T-helper 1 cell treated with Interleukin-12 subunit alpha and Interleukin-12 subunit beta and Interleukin-4 antibody, amounts not matched to agents 30 μg/mL and 1 μg/mL, for 36 hours (primary cell): ENCODE measurements at regions not wholly inside any gene's neighbourhood (a gene's known extent, or its start where the extent isn't known, plus 50 kb on each side); places are given as distances from the start of the nearest gene placed in this dataset.

ENCODE experiments used
- H3K27ac Mint-ChIP-seq: one replicate; pipeline ENCODE4 v1.8.0; 2021; ENCODE audit warnings: mild to moderate bottlenecking, mixed read lengths
- H3K27me3 Mint-ChIP-seq: one replicate; pipeline ENCODE4 v1.8.0; 2021; ENCODE audit warnings: low read depth, mixed read lengths
- H3K36me3 Mint-ChIP-seq: one replicate; pipeline ENCODE4 v1.8.0; 2021; ENCODE audit warnings: low read depth, mixed read lengths
- H3K4me1 Mint-ChIP-seq: one replicate; pipeline ENCODE4 v1.8.0; 2021; ENCODE audit warnings: low read depth, mixed read lengths
- H3K4me3 Mint-ChIP-seq: one replicate; pipeline ENCODE4 v1.8.0; 2021; ENCODE audit warnings: mild to moderate bottlenecking, moderate library complexity, mixed read lengths
- H3K9me3 Mint-ChIP-seq: one replicate; pipeline ENCODE4 v1.8.0; 2021; ENCODE audit warnings: mixed read lengths

DNA sequence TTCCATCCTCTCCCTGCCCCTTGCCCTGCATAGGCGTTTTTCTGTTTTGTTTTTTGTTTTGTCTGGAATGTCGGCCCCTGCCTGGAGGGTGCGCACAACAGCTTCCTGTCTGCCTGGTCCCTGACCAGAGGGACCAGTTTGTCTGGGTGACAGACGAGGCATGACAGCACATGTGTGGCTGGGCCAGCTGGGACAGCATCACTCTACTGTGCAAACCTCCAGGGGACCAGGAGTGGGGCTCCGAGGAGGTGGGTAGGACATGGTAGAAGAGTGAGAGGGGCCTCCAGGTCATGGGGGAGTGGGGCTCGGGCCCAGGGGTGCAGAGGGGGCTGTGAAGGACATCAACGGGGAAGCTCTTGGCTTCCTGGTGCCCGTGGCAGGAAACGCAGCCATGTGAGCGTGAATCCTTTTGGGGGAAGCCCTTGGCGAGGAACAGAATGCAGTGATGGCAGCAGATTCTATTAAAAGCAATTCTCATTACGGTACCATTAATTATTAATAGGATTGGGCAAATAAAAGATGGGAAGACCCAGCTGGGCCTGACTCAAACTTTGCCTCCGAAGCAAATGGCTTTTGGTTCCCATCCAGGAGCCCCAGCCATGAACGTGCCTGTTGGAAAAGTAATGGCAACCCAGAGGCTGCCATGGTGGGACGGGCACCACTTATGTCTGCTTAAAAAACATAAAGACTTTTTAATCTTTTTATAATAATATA lies 184.4 kb upstream of the IER5L start:
- no peak overlapping the region for H3K27ac Mint-ChIP-seq
- H3K36me3 Mint-ChIP-seq: no peaks in the 10 kb centered on the region
- H3K4me3 Mint-ChIP-seq: no peak overlapping the region
- no peaks in the 10 kb centered on the region for H3K4me1 Mint-ChIP-seq
- no peaks in the 10 kb centered on the region for H3K9me3 Mint-ChIP-seq
- H3K27me3 Mint-ChIP-seq: peaks cover 6% of the 10 kb centered on the region

DNA sequence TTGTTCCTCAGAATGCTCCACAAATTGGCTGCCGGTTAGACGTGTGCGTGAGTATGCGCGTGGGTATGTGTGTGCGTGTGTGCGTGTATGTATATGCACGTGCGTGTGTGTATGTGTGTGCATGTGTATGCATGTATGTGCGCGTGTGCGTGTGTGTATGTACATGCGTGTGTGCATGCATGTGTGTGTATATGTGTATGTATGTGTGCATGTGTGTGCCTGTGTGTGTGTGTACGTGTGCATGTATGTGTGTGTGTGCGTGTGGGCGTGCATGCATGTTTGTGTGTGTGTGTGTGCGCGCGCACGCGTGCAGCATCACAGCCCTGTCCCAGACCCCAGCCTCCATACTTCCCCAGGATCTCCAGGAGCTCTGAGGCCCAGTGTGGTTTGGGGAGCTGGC lies 183.1 kb upstream of the IER5L start:
- H3K27me3 Mint-ChIP-seq: peaks cover 6% of the 10 kb centered on the region
- H3K36me3 Mint-ChIP-seq: no peaks in the 10 kb centered on the region
- no peak overlapping the region for H3K4me3 Mint-ChIP-seq
- no peak overlapping the region for H3K27ac Mint-ChIP-seq
- H3K4me1 Mint-ChIP-seq: no peaks in the 10 kb centered on the region
- no peaks in the 10 kb centered on the region for H3K9me3 Mint-ChIP-seq

DNA sequence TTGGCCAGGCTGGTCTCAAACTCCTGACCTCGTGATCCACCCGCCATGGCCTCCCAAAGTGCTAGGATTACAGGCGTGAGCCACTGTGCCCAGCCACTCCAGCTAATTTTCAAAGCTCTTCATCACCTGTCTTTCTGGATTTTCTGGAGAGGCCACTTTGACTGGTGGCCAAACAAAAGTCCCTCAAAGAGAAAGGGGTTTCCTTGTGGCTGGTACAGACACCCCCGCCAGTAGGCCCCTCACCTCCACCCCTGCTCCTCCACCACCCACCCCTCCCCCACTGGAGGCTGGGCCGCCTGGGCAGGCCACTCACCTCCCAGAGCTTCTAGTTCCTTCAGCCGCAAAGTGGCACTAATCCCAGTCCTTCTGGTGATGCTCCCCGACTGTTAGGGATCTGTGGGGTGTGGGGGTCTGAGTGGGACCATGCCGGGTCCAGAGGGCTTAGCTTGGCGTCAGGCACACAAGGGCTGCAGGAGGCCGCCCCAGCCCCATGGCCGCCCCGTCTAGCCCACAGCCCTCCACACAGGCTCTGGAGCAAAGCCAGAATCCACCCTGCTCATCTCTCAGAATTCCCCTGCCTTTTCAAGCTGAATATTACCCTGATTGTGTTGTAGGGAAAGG lies 182.0 kb upstream of the IER5L start:
- Mint-ChIP-seq H3K4me3 (no peak overlapping the region), H3K9me3 (peaks cover 8% of the 10 kb centered on the region), H3K4me1 (no peaks in the 10 kb centered on the region), H3K36me3 (no peaks in the 10 kb centered on the region), H3K27me3 (peaks cover 5% of the 10 kb centered on the region), H3K27ac (no peak overlapping the region)

DNA sequence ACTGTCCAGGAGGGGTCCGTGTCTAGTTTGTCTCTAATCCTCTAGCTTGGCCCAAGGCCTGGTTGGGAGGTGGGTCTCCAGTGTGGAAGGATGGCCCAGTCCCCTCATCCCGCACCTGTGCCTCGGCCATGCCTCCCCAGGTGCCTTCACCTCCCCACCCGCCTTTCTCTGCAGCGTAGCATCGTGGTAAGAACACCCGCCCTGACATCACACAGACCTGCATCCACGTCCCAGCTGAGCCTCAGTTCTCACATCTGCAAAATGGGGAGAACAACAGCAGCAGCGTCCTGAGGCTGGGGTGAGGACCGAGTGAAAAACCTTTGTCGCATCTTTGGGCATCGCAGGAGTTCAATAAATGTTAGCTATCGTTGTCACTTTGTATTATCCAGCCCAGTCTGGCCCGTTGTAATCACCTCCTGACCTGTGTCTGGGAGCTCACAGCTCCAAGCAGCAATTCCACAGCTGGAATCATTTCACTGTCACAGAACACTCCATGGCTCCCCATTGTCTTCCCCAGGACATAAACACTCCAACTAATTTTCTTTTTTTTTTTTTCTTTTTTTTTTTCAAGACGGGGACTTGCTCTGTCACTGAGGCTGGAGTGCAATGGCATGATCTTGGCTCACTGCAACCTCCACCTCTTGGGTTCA lies 181.2 kb upstream of the IER5L start:
- no peaks in the 10 kb centered on the region for H3K36me3 Mint-ChIP-seq
- H3K4me1 Mint-ChIP-seq: no peaks in the 10 kb centered on the region
- H3K27ac Mint-ChIP-seq: no peak overlapping the region
- H3K27me3 Mint-ChIP-seq: no peaks in the 10 kb centered on the region
- H3K4me3 Mint-ChIP-seq: no peak overlapping the region
- H3K9me3 Mint-ChIP-seq: peaks cover 8% of the 10 kb centered on the region

DNA sequence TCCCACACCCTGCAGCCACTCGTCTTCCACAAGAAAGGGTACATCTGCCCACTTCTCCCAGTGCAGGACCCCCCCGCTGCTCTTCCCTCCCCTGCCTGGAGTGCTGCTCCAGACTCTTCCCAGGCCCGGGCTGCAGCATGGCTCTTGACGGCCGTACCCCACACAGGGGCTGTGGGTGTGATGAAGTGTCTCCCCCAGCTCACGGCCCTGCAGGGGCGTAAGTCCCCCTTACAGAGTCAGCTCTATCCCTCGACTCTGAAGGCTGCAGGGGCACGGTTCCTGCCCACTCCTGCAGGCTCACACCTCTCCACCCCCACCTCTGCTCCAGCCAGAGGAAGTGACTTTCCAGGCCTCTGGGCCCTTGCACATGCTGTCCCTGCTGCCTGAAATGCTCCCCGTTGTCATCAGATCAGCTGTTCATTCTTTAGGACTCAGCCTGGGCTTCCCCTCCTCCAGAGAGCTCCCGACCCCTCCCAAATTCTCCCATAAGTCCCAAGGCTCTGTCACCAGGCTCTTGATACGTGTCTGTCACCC lies 180.6 kb upstream of the IER5L start:
- Mint-ChIP-seq H3K9me3 (peaks cover 8% of the 10 kb centered on the region), H3K4me3 (no peak overlapping the region), H3K36me3 (no peaks in the 10 kb centered on the region), H3K4me1 (no peaks in the 10 kb centered on the region), H3K27me3 (no peaks in the 10 kb centered on the region), H3K27ac (no peak overlapping the region)

DNA sequence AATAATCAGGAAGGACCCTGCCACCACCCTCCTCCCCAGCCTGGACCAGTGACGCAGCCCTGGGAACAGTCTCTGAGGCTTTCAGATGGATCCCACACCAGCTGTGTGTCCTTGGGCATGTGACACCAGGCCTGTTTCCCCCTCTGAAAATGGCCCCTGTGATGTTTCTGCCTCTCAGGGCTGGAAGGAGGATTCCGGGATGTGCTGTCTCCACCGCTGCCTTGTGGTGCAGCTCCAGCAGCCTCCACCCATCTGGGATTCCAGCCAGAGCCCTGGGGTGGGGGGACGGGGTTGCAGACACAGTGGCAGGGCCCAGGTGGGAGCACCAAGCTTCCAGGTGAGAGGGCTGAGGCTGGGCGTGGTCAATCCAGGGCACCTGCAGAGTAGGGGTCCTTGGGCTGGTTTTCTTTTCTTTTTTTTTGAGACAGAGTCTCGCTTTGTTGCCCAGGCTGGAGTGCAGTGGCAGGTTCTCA lies 179.7 kb upstream of the IER5L start:
- Mint-ChIP-seq H3K4me1 (no peaks in the 10 kb centered on the region), H3K4me3 (no peak overlapping the region)

DNA sequence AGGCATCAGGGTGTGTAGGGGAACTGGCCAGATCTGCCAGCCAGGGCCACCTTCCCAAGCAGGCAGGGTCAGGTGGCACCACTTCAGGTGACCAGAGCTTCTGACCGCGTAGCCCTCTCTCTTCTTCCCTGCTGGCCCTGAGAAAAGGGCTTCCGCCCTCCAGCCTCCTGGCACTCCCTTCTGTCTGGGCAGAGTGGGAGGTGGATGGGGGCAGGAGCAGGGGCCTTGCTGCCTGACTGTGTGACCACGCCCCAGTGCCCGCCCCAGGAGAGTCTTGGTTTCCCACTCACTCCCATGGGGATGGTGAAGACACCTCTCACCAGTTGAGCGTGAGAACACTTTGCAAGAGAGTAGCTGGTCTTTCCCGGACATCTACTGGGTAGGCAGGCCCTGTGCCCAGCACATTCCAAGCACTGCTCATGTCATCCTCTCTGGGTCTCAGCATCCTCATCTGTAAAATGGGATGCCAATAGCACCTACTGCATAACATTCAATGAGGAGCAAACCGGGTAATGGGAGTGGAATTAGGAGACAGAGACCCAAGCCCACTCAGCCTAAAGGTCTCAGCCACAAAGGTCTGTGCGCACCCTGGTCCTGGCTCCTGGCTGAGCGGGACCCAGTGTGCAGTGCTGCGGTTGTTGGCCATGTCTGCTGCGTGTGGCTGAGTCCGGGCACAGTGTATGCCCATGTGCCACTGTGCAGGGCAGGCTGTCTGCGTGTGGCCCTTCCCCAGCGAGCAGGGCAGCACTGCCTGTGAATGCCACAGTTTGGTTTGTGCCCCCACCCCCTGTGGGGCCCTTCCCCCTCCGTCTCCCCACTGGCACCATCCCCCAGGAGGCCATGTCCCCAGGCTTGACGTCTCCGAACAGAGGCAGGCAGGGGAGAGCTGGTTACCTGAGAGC lies 179.1 kb upstream of the IER5L start:
- Mint-ChIP-seq H3K9me3 (peaks cover 8% of the 10 kb centered on the region), H3K36me3 (no peaks in the 10 kb centered on the region), H3K4me3 (no peak overlapping the region), H3K4me1 (no peaks in the 10 kb centered on the region), H3K27ac (no peak overlapping the region), H3K27me3 (peaks cover 5% of the 10 kb centered on the region)

More for the DNA sequence above, 179.7 kb upstream of the IER5L start:
- Mint-ChIP-seq H3K27ac (no peak overlapping the region), H3K36me3 (no peaks in the 10 kb centered on the region), H3K9me3 (peaks cover 8% of the 10 kb centered on the region), H3K27me3 (peaks cover 5% of the 10 kb centered on the region)

DNA sequence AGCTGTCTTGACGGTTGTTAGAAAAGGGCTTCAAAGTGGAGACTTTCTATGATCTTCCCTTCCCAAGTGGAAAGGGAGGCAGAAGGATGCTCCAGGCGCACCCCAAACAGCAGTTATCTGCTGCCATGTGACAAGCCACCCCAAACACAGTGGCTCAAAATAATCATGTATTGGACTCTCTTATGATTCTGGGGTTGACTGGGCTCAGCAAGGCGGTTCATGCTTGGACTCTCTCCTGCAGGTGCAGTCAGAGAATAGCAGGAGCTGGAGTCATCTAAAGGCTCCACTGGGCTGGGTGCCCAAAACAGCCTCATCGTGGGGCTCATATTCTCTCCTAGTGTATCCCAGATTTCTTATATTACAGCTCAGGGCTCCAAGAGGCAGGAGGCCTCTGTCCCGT lies 177.6 kb upstream of the IER5L start:
- Mint-ChIP-seq H3K27ac (no peak overlapping the region), H3K36me3 (no peaks in the 10 kb centered on the region), H3K4me3 (no peak overlapping the region), H3K27me3 (peaks cover 12% of the 10 kb centered on the region), H3K4me1 (no peaks in the 10 kb centered on the region), H3K9me3 (peaks cover 8% of the 10 kb centered on the region)

DNA sequence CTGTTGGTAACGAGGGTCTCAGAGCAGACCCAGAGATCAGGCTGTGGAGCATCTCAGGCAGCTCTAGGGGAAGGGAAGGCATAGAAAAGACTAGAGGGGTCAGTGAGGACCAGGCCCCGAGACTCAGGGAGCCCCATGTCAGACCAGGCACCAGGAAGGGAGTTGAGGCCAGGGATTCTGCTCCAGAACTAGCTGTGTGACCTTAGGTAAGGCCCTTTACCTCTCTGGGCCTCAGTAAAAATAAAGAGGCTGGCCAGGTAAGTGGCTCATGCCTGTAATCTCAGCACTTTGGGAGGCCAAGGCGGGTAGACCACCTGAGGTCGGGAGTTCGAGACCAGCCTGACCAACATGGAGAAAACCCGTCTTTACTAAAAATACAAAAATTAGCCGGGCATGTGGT lies 176.4 kb upstream of the IER5L start:
- Mint-ChIP-seq H3K4me3 (no peak overlapping the region), H3K9me3 (peaks cover 8% of the 10 kb centered on the region), H3K27ac (no peak overlapping the region), H3K36me3 (no peaks in the 10 kb centered on the region), H3K27me3 (peaks cover 12% of the 10 kb centered on the region), H3K4me1 (no peaks in the 10 kb centered on the region)

DNA sequence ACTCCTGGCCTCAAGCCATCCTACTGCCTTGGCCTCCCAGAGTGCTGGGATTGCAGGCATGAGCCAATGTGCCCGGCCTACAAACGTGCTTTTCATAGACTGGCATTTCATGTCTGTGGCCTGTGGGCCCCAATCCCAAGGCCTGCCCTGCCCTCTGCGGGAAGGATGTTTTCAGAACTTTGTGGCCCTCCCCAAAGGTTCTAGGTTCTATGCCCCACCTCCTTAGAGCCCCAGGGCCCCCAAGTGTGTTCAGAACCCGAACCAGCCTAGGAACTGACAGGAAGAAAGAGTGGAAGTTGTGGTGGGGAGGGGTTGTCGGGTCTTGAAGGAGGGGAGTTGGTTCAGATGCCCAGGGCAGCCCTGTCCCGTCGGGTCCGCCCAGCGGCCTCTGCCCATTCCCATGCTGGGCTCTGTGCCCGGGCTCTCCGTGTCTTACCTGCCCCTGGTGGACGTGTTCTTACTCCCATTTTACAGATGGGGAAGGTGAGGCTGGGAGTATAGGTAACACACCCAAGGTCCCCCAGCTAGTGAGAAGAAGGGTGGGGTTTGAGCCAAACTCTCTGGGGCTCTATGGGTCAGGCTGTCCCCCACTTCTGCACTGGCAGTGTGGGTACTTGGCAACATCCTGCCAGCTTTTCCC lies 175.8 kb upstream of the IER5L start:
- Mint-ChIP-seq H3K4me3 (no peak overlapping the region), H3K36me3 (no peaks in the 10 kb centered on the region), H3K4me1 (no peaks in the 10 kb centered on the region), H3K27ac (no peak overlapping the region), H3K27me3 (peaks cover 12% of the 10 kb centered on the region), H3K9me3 (peaks cover 8% of the 10 kb centered on the region)

DNA sequence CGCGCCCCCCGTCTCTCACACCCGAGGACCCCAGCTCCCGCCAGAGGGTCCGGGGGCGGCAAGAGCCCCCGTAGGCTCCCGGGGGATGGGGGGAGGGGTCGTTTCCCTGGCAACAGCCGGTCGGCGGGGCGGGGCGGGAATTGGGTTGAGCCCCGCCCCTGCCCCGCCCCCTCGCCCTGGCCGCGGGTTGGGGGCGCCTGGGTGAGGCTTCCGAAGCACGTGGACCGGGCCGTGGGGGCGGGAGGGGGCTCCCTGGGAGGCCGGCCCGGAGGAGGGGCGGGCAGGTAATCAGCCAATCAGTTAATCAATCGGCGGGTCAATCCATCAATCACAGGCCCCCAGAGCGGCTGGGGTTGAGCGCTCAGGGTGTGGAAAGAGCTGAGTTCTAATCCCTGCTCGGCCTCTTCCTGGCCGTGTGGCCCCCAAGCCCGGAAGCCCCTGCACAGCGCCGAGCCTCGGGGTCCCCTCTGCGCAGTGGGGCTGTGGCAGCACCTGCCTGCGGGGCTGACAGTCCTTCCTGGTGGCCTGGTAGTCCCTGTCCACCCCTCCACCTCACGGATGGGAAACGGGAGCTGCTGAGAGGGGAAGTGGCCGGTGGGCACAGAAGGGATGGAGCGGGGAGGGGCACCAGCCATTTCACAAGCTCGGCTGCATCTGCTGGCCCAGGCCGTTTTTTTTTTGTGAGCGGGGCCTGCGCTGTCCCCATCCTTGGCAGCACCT lies 174.2 kb upstream of the IER5L start:
- no peak overlapping the region for H3K27ac Mint-ChIP-seq
- H3K9me3 Mint-ChIP-seq: peaks cover 8% of the 10 kb centered on the region
- no peaks in the 10 kb centered on the region for H3K36me3 Mint-ChIP-seq
- peaks cover 18% of the 10 kb centered on the region for H3K27me3 Mint-ChIP-seq
- H3K4me3 Mint-ChIP-seq: no peak overlapping the region
- no peaks in the 10 kb centered on the region for H3K4me1 Mint-ChIP-seq

DNA sequence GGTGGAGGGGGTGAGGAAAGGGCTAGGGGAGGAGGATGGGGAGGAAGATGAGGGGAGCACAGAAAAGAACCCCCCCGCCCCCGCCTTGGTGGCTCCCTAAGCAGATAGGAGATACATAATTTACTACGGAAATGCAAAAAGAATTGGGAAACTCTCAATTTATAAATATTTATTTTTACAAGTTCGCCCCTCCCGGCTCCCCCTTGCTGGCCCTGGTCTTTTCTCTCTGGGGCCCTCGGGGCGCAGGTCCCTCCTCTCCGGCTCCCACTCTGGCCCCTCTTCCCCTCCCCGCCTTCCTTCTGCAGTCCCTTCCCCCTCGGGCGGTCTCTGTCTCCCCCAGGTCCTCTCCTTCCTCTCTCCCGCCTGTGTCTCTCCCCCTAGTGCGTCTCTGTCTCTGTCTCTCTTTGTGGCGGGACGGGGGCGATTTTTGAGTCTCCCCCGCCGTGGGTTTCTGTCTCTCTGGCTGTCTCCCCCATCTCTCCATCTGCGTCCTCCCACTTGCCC lies 173.6 kb upstream of the IER5L start:
- H3K27ac Mint-ChIP-seq: no peak overlapping the region
- no peaks in the 10 kb centered on the region for H3K36me3 Mint-ChIP-seq
- peak overlapping the region; percentile 46 for H3K4me3 Mint-ChIP-seq
- peaks cover 1% of the 10 kb centered on the region for H3K4me1 Mint-ChIP-seq
- H3K27me3 Mint-ChIP-seq: peaks cover 18% of the 10 kb centered on the region
- H3K9me3 Mint-ChIP-seq: peaks cover 8% of the 10 kb centered on the region

DNA sequence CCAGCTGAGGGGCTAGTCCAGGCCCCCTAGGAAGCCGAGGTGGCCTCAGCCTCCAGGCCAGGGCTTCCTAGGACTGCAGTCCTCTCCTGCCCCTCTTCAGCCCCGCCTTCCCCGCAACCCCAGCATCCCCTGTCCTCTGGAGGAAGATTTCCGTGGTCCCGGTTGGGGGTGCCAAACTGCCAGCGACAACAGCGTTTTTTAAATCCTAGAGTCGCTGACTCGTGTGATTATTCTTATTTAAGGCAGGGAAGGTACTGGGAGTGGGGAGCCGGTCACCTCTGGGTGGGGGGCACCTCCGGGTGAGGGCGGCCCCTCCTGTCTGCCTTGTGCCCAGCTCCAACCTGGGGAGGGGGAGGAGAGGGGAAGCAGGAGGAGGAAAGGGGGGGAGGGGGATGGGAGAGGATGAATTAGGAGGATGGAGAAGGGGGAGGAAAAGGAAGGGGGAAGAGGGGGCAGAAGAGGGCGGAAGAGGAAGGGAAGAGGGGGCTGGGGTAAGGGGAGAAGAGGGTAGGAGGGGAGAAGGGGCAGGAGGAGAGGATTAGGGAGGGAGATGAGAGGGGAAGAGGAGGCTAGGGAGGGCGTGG lies 173.1 kb upstream of the IER5L start:
- Mint-ChIP-seq H3K27me3 (peaks cover 18% of the 10 kb centered on the region), H3K4me3 (no peak overlapping the region), H3K27ac (no peak overlapping the region), H3K9me3 (peaks cover 8% of the 10 kb centered on the region), H3K36me3 (no peaks in the 10 kb centered on the region), H3K4me1 (peaks cover 4% of the 10 kb centered on the region)
